ENCODE measurements at regions not wholly inside any gene's neighbourhood (a gene's known extent, or its start where the extent isn't known, plus 50 kb on each side); places are given as distances from the start of the nearest gene placed in this dataset.

GRCh38 chr11:101215069-101215468 is 85.5 kb upstream of the PGR start:
- H3K23me2 ChIP-seq (ENCODE audit: low read depth, low read length): no peaks in the 10 kb centered on the region
- WGBS, 2 experiments (ENCODE audit: extremely low coverage in 1 of 2, insufficient coverage in 1 of 2, insufficient read length in 1 of 2, insufficient replicate concordance in 2 of 2, low coverage in 1 of 2, low lambda C conversion rate in 2 of 2, missing lambda C conversion rate in 1 of 2): 95% methylated on average over 1 of the region's 1 CpG; no CpG with 5 or more reads in 1 of the 2 experiments
- H3K27ac ChIP-seq (ENCODE audit: low read depth, low read length): no peak overlapping the region
- no peak overlapping the region for H4K5ac ChIP-seq (ENCODE audit: insufficient read length, low read depth, low read length)
- no peak overlapping the region for H3K9ac ChIP-seq (replicated peaks in 1 of 4; ENCODE audit: extremely low read depth in 1 of 4, low read depth in 3 of 4, low read length in 3 of 4)
- H2AFZ ChIP-seq (ENCODE audit: low read length): no peak overlapping the region
- no peak overlapping the region for H2BK12ac ChIP-seq (ENCODE audit: low read depth, low read length)
- no peak overlapping the region for H3K14ac ChIP-seq (ENCODE audit: insufficient read length)
- no peak overlapping the region for H3K23ac ChIP-seq (ENCODE audit: insufficient read length)
- no peak overlapping the region for H2BK5ac ChIP-seq (ENCODE audit: low read depth, low read length)
- no peak overlapping the region for H3K56ac ChIP-seq (replicated peaks; ENCODE audit: insufficient read length, low read depth, low read length)
- DNase-seq (ENCODE audit: low read depth in 1 of 2, low spot score in 2 of 2): no peak
- H4K8ac ChIP-seq (ENCODE audit: extremely low read depth, insufficient read depth, low read length): no peak overlapping the region
- H2BK15ac ChIP-seq (ENCODE audit: low read length): no peak overlapping the region
- H2AK5ac ChIP-seq (ENCODE audit: low read depth, low read length): no peak overlapping the region
- no peak overlapping the region for H4K91ac ChIP-seq (replicated peaks; ENCODE audit: insufficient read length, low read length)
- no peaks in the 10 kb centered on the region for H3K79me1 ChIP-seq (ENCODE audit: low read depth, low read length)
- no peaks in the 10 kb centered on the region for H3K79me2 ChIP-seq (ENCODE audit: control insufficient read depth in 1 of 2, insufficient read depth in 2 of 2, low read length in 2 of 2)
- no peaks in the 10 kb centered on the region for H4K20me1 ChIP-seq (replicated peaks in 1 of 2; ENCODE audit: control insufficient read depth in 1 of 2, insufficient read depth in 2 of 2, low read length in 2 of 2)
- CTCF ChIA-PET (ENCODE audit: partially characterized antibody): interaction anchor here (0.5 kb wide), 1 partner anchor 253 kb away, joined by 3 read pairs; no protein-coding TSS in a partner anchor
- no peak overlapping the region for H3K4me2 ChIP-seq (ENCODE audit: insufficient read depth in 1 of 2, low read depth in 2 of 2, low read length in 2 of 2)
- no peaks in the 10 kb centered on the region for H3K27me3 ChIP-seq (replicated peaks in 1 of 4; ENCODE audit: control insufficient read depth in 3 of 4, extremely low read depth in 1 of 4, insufficient read depth in 3 of 4, low read length in 3 of 4)
- no peak overlapping the region for H2BK120ac ChIP-seq (replicated peaks; ENCODE audit: low read depth, low read length)
- no peak overlapping the region for H2BK20ac ChIP-seq (ENCODE audit: low read length)
- no peak overlapping the region for H3K4me3 ChIP-seq (ENCODE audit: extremely low read depth in 1 of 4, insufficient read depth in 2 of 4, low read depth in 3 of 4, low read length in 4 of 4)
- H3K18ac ChIP-seq (ENCODE audit: extremely low read depth, low read length): no peak overlapping the region
- POLR2A ChIA-PET (ENCODE audit: partially characterized antibody): no interaction called here
- no peaks in the 10 kb centered on the region for H3K36me3 ChIP-seq (ENCODE audit: control insufficient read depth in 2 of 4, insufficient read depth in 4 of 4, low read length in 3 of 4)
- H3K4me1 ChIP-seq (replicated peaks in 1 of 4; ENCODE audit: control insufficient read depth in 3 of 4, insufficient read depth in 4 of 4, low read length in 3 of 4): no peaks in the 10 kb centered on the region; a peak in 1 of 7 replicates
- FAIRE-seq: no peak
- TF ChIP-seq RBBP5 (IDR thresholded peaks at IDR 0.05; ENCODE audit: borderline replicate concordance, low read depth, low read length) (no peak), SP1 (IDR thresholded peaks at IDR 0.05; ENCODE audit: low read depth, low read length) (no peak), CBX8 (IDR thresholded peaks at IDR 0.05; ENCODE audit: borderline replicate concordance, low read depth, low read length) (no peak), ZNF274 (IDR thresholded peaks at IDR 0.05; ENCODE audit: borderline replicate concordance, extremely low read depth, low read length) (no peak), TCF12 (IDR thresholded peaks at IDR 0.05; ENCODE audit: low read depth, low read length) (no peak), CHD1 (IDR thresholded peaks at IDR 0.05; ENCODE audit: low read depth, low read length) (no peak), MAX (IDR thresholded peaks at IDR 0.05) (no peak), ATF3 (IDR thresholded peaks at IDR 0.05; ENCODE audit: insufficient read depth, low read depth, low read length) (no peak), BACH1 (IDR thresholded peaks at IDR 0.05; ENCODE audit: low read length) (no peak)
- H3K4ac ChIP-seq (replicated peaks; ENCODE audit: insufficient read length, low read depth, low read length): no peak overlapping the region
- peaks cover 0 to 4% of the 10 kb centered on the region in 2 experiments; a peak in 2 of 4 replicates for H3K9me3 ChIP-seq (ENCODE audit: insufficient read depth in 2 of 2, low read depth in 1 of 2, low read length in 1 of 2)
